Trophoblast cell (in vitro differentiated cells and primary cell): ENCODE measurements at regions not wholly inside any gene's neighbourhood (a gene's known extent, or its start where the extent isn't known, plus 50 kb on each side); places are given as distances from the start of the nearest gene placed in this dataset.

Experiments
- DNase-seq, 2 donors: peaks; one replicate each; pipeline ENCODE4 v3.0.0-alpha.2; 2016
- H2AFZ ChIP-seq: 2 replicates; pipeline ENCODE4 v1.6.1; 2013; ENCODE audit warnings: low read length, moderate library complexity, mild to moderate bottlenecking; ENCODE audit not compliant: insufficient read depth, poor library complexity
- H2AK5ac ChIP-seq: 2 replicates; pipeline ENCODE4 v1.6.1; 2013; ENCODE audit warnings: mild to moderate bottlenecking, low read length
- H2BK120ac ChIP-seq: 2 replicates; pipeline ENCODE4 v1.6.1; 2013; ENCODE audit warnings: low read length, mild to moderate bottlenecking, moderate library complexity; ENCODE audit not compliant: insufficient read depth, poor library complexity
- H2BK12ac ChIP-seq: 2 replicates; pipeline ENCODE4 v1.6.1; 2013; ENCODE audit warnings: mild to moderate bottlenecking, low read length, moderate library complexity
- H2BK5ac ChIP-seq: 2 replicates; pipeline ENCODE4 v1.6.1; 2013; ENCODE audit warnings: low read length, low read depth, moderate library complexity, mild to moderate bottlenecking; ENCODE audit not compliant: poor library complexity
- H3K14ac ChIP-seq: 2 replicates; pipeline ENCODE4 v1.6.1; 2013; ENCODE audit warnings: mild to moderate bottlenecking, low read length
- H3K18ac ChIP-seq: 2 replicates; pipeline ENCODE4 v1.6.1; 2013; ENCODE audit warnings: mild to moderate bottlenecking, low read length
- H3K23ac ChIP-seq: 2 replicates; pipeline ENCODE4 v1.6.1; 2013; ENCODE audit warnings: low read length
- H3K27ac ChIP-seq: 2 replicates; pipeline ENCODE4 v1.5.1; 2013; ENCODE audit warnings: low read depth, mild to moderate bottlenecking, inconsistent platforms, low read length, moderate library complexity
- H3K27me3 ChIP-seq: 2 replicates; pipeline ENCODE4 v1.6.1; 2013; ENCODE audit warnings: inconsistent platforms, mild to moderate bottlenecking, low read length, moderate library complexity; ENCODE audit not compliant: insufficient read depth
- H3K36me3 ChIP-seq, 2 experiments: 1 replicate in 1 of 2; 2 replicates in 1 of 2; pipeline ENCODE4 v1.6.1; 2013; ENCODE audit warnings: low read length in 2 of 2, mild to moderate bottlenecking in 2 of 2, moderate library complexity in 1 of 2; ENCODE audit not compliant: insufficient read depth in 2 of 2, control insufficient read depth in 1 of 2
- H3K4ac ChIP-seq: 2 replicates; pipeline ENCODE4 v1.6.1; 2013; ENCODE audit warnings: low read depth, mild to moderate bottlenecking, low read length, moderate library complexity
- H3K4me1 ChIP-seq, 2 experiments: 1 replicate in 1 of 2; 2 replicates in 1 of 2; pipeline ENCODE4 v1.6.1; 2013; ENCODE audit warnings: low read length in 2 of 2, mild to moderate bottlenecking in 2 of 2, moderate library complexity in 1 of 2; ENCODE audit not compliant: insufficient read depth in 2 of 2, control insufficient read depth in 1 of 2
- H3K4me2 ChIP-seq: 2 replicates; pipeline ENCODE4 v1.6.1; 2013; ENCODE audit warnings: inconsistent platforms, mild to moderate bottlenecking, low read length, moderate library complexity
- H3K4me3 ChIP-seq: 2 replicates; pipeline ENCODE4 v1.5.1; 2013; ENCODE audit warnings: mild to moderate bottlenecking, low read depth, low read length, inconsistent platforms
- H3K79me1 ChIP-seq: one replicate; pipeline ENCODE4 v1.6.1; 2013; ENCODE audit warnings: low read length
- H3K79me2 ChIP-seq: 2 replicates; pipeline ENCODE4 v1.6.1; 2013; ENCODE audit warnings: low read length, mild to moderate bottlenecking; ENCODE audit not compliant: control insufficient read depth, insufficient read depth, poor library complexity
- H3K9ac ChIP-seq: 2 replicates; pipeline ENCODE4 v1.6.1; 2013; ENCODE audit warnings: mild to moderate bottlenecking, low read length
- H3K9me3 ChIP-seq: 2 replicates; pipeline ENCODE4 v1.6.1; 2013; ENCODE audit warnings: low read depth, mild to moderate bottlenecking, control low read depth, inconsistent platforms, low read length; ENCODE audit not compliant: insufficient read depth
- H4K12ac ChIP-seq: 2 replicates; pipeline ENCODE4 v1.6.1; 2013; ENCODE audit warnings: low read depth, mild to moderate bottlenecking, low read length, moderate library complexity
- H4K8ac ChIP-seq: 2 replicates; pipeline ENCODE4 v1.6.1; 2013; ENCODE audit warnings: low read depth, mild to moderate bottlenecking, low read length, moderate library complexity
- H4K91ac ChIP-seq: one replicate; pipeline ENCODE4 v1.6.1; 2013; ENCODE audit warnings: low read depth, mild to moderate bottlenecking, low read length, moderate library complexity
- WGBS: extraction: QIAGEN DNeasy Blood & Tissue Kit; methylation state at CpG from one replicate; pipeline ENCODE4 v1.1.7; 2013; ENCODE audit warnings: missing lambda C conversion rate; ENCODE audit not compliant: insufficient read length, insufficient coverage; ENCODE audit errors: extremely low coverage; 5-methylcytosine and 5-hydroxymethylcytosine counted together

DNA sequence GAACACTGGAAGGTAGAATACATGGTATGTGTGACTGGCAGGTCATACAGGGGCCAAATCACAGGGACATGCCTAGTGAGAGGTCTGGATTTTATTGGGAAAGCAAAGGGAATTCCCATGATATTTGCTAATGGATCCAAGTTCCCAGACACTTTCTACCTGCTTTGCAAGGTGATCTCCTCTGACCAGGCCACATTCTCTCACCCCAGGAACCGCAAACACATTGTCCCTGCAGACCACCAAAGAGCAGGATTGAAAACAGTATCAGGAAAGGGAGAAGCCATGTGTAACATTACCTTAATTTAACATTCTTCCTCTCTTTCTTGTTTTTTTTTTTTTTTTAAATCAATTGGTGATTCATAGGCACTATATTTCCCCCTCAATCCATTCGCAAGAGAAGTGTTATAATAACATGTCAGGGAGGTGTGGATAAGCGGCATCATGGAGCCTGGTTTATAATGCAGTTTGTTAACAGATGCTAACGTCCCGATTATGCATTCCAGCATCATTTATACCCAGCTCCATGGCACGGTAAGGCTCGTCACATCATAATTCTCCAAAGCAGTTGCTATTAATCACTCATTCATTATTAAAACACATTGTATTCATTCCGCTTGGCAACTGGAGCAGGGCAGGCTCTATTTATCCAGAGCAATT lies 155.1 kb upstream of the CCL2 start:
- no peak overlapping the region for H3K4me3 ChIP-seq
- no peak overlapping the region for H4K8ac ChIP-seq
- H3K18ac ChIP-seq = no peak overlapping the region
- H2BK12ac ChIP-seq = no peak overlapping the region
- no peaks in the 10 kb centered on the region for H3K4me1 ChIP-seq
- no CpG with 5 or more reads among the region's 8 CpGs for WGBS
- no peak for DNase-seq
- no peak overlapping the region for H2AFZ ChIP-seq
- H3K36me3 ChIP-seq = no peaks in the 10 kb centered on the region
- H3K4ac ChIP-seq = no peak overlapping the region
- no peak overlapping the region for H3K9ac ChIP-seq
- no peak overlapping the region for H2BK120ac ChIP-seq
- no peak overlapping the region for H3K4me2 ChIP-seq
- no peak overlapping the region for H2BK5ac ChIP-seq
- no peak overlapping the region for H3K23ac ChIP-seq
- no peaks in the 10 kb centered on the region for H3K79me1 ChIP-seq
- no peak overlapping the region for H4K91ac ChIP-seq
- no peak overlapping the region for H4K12ac ChIP-seq
- H3K27ac ChIP-seq = no peak overlapping the region
- H3K9me3 ChIP-seq = no peaks in the 10 kb centered on the region
- no peaks in the 10 kb centered on the region for H3K79me2 ChIP-seq
- H3K14ac ChIP-seq = no peak overlapping the region
- H2AK5ac ChIP-seq = no peak overlapping the region
- H3K27me3 ChIP-seq = no peaks in the 10 kb centered on the region

DNA sequence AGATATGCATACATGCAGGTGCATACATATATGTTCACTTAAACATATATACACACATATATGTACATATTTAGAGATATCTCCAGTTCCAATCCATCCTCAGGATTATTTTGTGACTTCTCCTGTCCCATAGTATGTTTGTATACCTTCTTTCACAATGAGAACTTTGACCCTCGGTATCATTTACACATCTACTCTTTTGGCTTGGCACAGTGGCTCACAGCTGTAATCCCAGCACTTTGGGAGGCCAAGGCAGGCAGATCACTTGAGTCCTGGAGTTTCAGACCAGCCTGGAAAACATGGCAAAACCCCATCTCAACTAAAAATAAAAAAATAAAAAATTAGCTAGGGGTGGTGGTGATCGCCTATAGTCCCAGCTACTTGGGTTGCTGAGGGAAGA lies 148.1 kb upstream of the CCL2 start:
- no peak overlapping the region for H2BK5ac ChIP-seq
- no peak for DNase-seq

DNA sequence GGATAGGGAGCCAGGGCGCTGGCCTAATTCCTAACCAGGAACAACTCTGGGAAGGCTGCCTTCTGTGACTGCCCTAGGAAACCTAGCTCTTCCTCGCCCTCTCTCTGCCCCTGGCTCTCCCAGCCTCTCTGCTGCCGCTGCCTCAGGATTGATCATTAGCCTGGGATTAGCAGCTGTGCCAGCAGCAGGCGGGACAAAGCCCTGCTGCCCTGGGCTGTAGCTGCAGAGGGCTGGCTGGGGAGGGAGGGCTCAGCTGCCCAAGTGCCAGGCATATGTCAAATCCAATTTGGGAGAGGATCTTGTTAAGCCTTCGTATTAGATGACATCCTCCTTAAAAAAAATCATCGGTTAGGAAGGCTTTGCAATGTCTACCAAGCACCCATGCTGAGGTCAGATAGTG lies 144.8 kb upstream of the CCL2 start:
- Histone ChIP-seq H4K91ac (no peak overlapping the region), H3K9ac (no peak overlapping the region), H3K27me3 (no peaks in the 10 kb centered on the region), H3K36me3 (no peaks in the 10 kb centered on the region), H3K4me3 (no peak overlapping the region), H3K4me1 (no peaks in the 10 kb centered on the region), H3K4me2 (no peak overlapping the region), H2BK5ac (no peak overlapping the region), H4K12ac (no peak overlapping the region), H3K9me3 (no peaks in the 10 kb centered on the region), H2AK5ac (no peak overlapping the region), H2AFZ (no peak overlapping the region), H3K14ac (no peak overlapping the region), H3K23ac (no peak overlapping the region), H3K18ac (no peak overlapping the region), H3K4ac (no peak overlapping the region), H3K79me1 (no peaks in the 10 kb centered on the region), H2BK120ac (no peak overlapping the region), H4K8ac (no peak overlapping the region), H2BK12ac (no peak overlapping the region), H3K79me2 (no peaks in the 10 kb centered on the region), H3K27ac (no peak overlapping the region)
- no CpG with 5 or more reads among the region's 6 CpGs for WGBS
- DNase-seq = no peak

More for the DNA sequence above, 148.1 kb upstream of the CCL2 start:
- H3K23ac ChIP-seq = no peak overlapping the region
- H3K14ac ChIP-seq = no peak overlapping the region
- no peak overlapping the region for H2BK120ac ChIP-seq
- H3K4me1 ChIP-seq = no peaks in the 10 kb centered on the region
- H4K91ac ChIP-seq = no peak overlapping the region
- H3K79me1 ChIP-seq = no peaks in the 10 kb centered on the region
- H4K8ac ChIP-seq = no peak overlapping the region
- H3K4me2 ChIP-seq = no peak overlapping the region
- H2AK5ac ChIP-seq = no peak overlapping the region
- no peaks in the 10 kb centered on the region for H3K27me3 ChIP-seq
- no peaks in the 10 kb centered on the region for H3K9me3 ChIP-seq
- no CpG with 5 or more reads among the region's 2 CpGs for WGBS
- no peak overlapping the region for H3K27ac ChIP-seq
- no peak overlapping the region for H4K12ac ChIP-seq
- no peak overlapping the region for H2AFZ ChIP-seq
- H3K36me3 ChIP-seq = no peaks in the 10 kb centered on the region
- no peaks in the 10 kb centered on the region for H3K79me2 ChIP-seq
- H2BK12ac ChIP-seq = no peak overlapping the region
- no peak overlapping the region for H3K4ac ChIP-seq
- H3K18ac ChIP-seq = no peak overlapping the region
- H3K9ac ChIP-seq = no peak overlapping the region
- no peak overlapping the region for H3K4me3 ChIP-seq

DNA sequence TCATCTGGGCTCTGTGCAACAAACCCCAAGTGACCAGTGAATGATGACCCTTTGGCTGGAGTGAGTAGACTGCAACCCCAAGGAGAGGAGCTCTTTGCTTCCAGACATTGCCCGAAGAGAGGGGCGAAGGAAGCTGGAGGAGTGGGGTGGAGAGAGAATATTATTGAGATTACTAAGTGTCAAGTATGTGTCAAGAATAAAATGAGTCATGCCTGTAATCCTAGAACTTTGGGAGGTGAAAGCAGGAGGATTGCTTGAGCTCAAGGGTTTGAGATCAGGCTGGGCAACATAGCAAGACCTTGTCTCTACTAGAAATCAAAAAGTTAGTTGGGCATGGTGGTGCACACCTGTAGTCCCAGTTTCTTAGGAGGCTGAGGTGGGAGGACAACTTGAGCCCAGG lies 142.0 kb upstream of the CCL2 start:
- Histone ChIP-seq H4K91ac (no peak overlapping the region), H4K8ac (no peak overlapping the region)
- WGBS = no CpG with 5 or more reads among the region's 2 CpGs

More for the DNA sequence above, 142.0 kb upstream of the CCL2 start:
- Histone ChIP-seq H2BK5ac (no peak overlapping the region), H2AFZ (no peak overlapping the region), H2BK12ac (no peak overlapping the region), H3K4me3 (no peak overlapping the region), H4K12ac (no peak overlapping the region), H3K14ac (no peak overlapping the region), H3K18ac (no peak overlapping the region), H3K27me3 (no peaks in the 10 kb centered on the region), H3K23ac (no peak overlapping the region), H2BK120ac (no peak overlapping the region), H3K4me1 (no peaks in the 10 kb centered on the region), H3K79me1 (no peaks in the 10 kb centered on the region), H3K4ac (no peak overlapping the region), H3K9ac (no peak overlapping the region), H3K4me2 (no peak overlapping the region), H3K79me2 (no peaks in the 10 kb centered on the region), H2AK5ac (no peak overlapping the region), H3K27ac (no peak overlapping the region), H3K9me3 (no peaks in the 10 kb centered on the region), H3K36me3 (no peaks in the 10 kb centered on the region)
- DNase-seq = no peak
